CMK (cell line): ENCODE measurements at regions not wholly inside any gene's neighbourhood (a gene's known extent, or its start where the extent isn't known, plus 50 kb on each side); places are given as distances from the start of the nearest gene placed in this dataset.

ENCODE experiments used
- DNase-seq: peaks from one replicate; pipeline ENCODE4 v3.0.0-alpha.2; 2010; ENCODE audit warnings: low read depth

DNA sequence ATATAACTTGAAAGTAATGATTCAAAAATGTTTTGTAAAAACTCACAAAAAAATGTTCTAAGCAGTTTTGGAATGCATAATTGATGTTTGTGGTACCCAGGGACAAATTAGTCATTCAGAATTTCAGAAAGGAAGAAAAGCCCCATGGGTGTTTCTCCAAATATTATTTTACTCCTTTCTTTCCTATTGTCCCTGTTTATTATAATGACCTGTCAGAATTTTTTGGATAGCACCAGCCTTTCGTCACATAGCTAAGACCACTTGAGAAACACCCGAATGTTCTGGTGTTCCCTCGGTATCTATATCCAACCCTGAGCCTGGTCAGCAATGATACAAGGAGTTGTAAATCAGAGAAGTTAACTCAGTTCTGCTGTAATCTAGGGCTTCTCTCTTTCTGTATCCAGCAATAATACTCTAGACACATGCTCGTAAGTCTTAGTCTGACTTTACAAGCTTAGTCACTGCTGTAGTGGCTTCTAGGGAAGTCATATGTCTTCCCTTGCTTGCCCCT lies 64.8 kb upstream of the MEOX2 start:
- no peak for DNase-seq

DNA sequence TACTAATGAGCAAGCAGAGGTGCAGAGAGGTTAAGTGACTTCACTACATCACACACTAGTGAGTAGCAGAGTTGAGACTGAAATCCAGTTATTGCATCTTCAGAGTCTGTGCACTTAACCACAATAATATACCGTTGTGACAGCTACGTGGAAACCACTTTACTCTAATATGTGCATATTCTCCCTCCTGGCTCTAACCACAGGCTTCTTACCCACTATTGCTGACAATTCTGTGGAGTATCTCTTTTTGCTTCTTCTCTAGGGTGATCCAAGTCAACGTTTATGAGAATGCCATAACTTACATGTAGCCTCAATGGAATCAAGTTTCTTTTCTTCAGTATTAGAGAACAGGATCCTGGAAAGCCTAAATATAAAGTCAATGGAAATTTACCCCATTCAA lies 64.2 kb upstream of the MEOX2 start:
- no peak for DNase-seq

DNA sequence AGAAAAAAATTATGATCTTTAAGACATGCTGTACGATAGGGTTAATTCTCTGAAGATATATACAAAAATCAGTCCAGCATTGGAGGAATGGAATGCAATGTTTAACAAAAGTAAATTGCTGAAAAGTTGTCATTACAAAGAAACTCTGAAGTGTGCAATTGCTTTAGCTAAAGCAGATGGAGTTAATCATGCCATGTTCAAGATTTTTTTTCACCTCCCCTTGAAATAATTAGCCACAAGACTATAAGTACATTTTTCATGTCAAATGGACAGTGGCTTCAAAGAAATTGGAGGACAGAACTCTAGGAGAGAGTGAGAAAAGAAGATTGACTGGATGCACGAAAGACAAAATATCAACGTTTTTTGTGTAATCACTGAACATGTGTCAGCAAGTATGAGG lies 63.1 kb upstream of the MEOX2 start:
- DNase-seq: no peak

DNA sequence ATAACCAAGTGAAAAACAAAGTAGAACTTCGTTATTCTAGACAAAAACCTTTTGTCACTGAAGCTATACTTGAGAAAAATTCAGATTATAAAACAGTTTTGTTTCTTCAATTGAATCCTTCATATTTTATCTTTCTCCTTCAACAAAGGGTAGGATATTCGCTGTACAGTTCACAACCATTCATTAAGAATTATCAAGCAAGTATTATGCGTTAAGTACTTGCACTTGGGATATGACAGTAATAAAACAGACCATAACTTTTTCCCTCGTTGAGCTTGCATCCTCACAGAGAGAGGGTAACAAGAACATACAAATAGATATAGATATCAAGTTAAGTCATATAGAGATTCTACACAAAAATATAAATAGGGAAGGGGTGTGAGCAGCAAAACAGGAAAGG lies 61.2 kb upstream of the MEOX2 start:
- DNase-seq: no peak

DNA sequence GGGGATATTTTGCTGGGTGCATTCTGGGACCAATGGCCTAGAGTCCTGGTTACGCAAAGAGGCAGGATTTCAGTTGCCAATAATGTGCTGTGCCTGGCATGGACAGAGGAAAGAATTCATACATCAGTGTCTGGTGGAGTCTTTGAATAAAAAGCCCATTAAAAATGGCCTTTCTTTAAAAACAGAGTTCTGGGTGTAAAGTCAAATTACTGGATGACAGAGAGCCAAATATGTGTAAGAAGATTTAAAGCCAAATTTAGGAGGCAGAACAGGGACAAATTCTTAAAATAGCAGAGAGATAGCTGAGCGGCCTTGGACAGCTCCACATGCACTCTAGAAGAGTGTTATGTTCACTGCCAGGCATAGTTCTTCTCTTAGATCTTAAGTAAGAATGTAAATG lies 60.8 kb upstream of the MEOX2 start:
- DNase-seq: no peak

DNA sequence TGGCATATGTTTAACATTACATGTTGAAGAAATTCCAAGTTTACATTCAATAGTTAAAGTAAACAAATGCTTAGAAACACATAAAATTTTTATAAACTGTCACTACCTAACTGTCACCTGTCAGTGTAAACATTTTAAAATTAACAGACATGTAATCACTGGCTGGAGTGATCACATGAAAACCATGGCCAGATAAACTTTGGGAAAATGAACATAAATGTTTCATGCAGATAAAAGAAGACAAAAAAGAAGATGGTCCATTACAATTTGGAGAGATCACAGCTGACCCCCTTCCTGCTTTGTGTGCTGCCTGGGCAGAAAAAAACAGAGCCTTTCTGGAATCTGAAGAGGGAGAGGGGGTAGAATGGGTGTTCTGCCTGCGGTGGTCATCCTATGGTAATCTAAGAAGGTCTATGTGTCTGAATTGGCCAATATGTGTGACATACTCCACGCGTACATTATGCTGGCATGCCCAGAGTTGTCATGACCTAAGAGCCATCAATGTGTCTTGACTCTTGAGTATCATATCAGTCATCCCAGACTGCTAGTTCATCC lies 57.5 kb upstream of the MEOX2 start:
- DNase-seq: no peak

DNA sequence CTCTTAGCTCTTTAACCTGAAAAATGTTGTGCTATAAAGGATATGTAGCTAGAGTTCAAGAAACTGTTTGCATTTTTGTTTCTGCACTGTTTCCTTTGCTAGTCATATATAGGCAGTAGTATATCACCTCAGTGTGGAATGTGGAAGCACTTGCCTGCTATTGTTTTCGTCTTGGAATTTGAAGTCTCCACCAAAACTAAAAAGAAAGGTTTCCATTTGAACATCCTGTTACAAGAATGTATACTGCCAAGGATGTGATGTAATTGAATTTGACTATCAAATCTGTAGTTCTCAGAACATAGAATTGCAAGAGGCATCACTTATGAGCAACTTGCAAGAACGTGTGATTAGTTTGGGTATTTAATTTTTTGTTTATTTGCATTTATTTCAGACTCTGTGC lies 51.1 kb upstream of the MEOX2 start:
- DNase-seq: no peak
